ENCODE measurements at regions not wholly inside any gene's neighbourhood (a gene's known extent, or its start where the extent isn't known, plus 50 kb on each side); places are given as distances from the start of the nearest gene placed in this dataset.

- DNase-seq (ENCODE audit: low read depth, low spot score) (no peak), ATAC-seq (no peak)
- no peaks in the 10 kb centered on the region for H3K9me3 ChIP-seq (ENCODE audit: control insufficient read depth, insufficient read depth, low read depth, low read length)
- intact Hi-C loops (cut with micrococcal nuclease; ENCODE audit: unreplicated experiment) (no loop called here), in situ Hi-C loops (cut with HindIII; ENCODE audit: low pct_unique_long_range_greater_than_20kb, low sequenced_read_pairs) (no loop called here)
- no peak overlapping the region for H3K4me3 ChIP-seq (ENCODE audit: low read depth in 2 of 2, low read length in 2 of 2)
- TF ChIP-seq CTCF (IDR thresholded peaks at IDR 0.05) (no peak), REST (IDR thresholded peaks at IDR 0.05; ENCODE audit: insufficient read depth in 1 of 2, low read depth in 2 of 2, low read length in 1 of 2) (no peak)
- no peak overlapping the region for H3K27ac ChIP-seq (ENCODE audit: low read length)
- BruUV-seq (replicated peaks): no TSS peak
- H3K27me3 ChIP-seq (ENCODE audit: control insufficient read depth, insufficient read depth, low read length): no peaks in the 10 kb centered on the region
- ChIA-PET POLR2A (no interaction called here), CTCF (no interaction called here)
- no peaks in the 10 kb centered on the region for H3K36me3 ChIP-seq (ENCODE audit: control insufficient read depth, insufficient read depth, low read length)
- H3K4me1 ChIP-seq (ENCODE audit: control insufficient read depth, insufficient read depth, low read length): no peaks in the 10 kb centered on the region
Measured at GRCh38 chr6:81819767-81820166, 67.3 kb upstream of the TENT5A start.

- in situ Hi-C loops (cut with HindIII; ENCODE audit: low pct_unique_long_range_greater_than_20kb, low sequenced_read_pairs) (no loop called here), intact Hi-C loops (cut with micrococcal nuclease; ENCODE audit: unreplicated experiment) (no loop called here)
- ATAC-seq (no peak), DNase-seq (ENCODE audit: low read depth, low spot score) (no peak)
- no peaks in the 10 kb centered on the region for H3K9me3 ChIP-seq (ENCODE audit: control insufficient read depth, insufficient read depth, low read depth, low read length)
- H3K27me3 ChIP-seq (ENCODE audit: control insufficient read depth, insufficient read depth, low read length): no peaks in the 10 kb centered on the region
- no peak overlapping the region for H3K4me3 ChIP-seq (ENCODE audit: low read depth in 2 of 2, low read length in 2 of 2)
- no peaks in the 10 kb centered on the region for H3K4me1 ChIP-seq (ENCODE audit: control insufficient read depth, insufficient read depth, low read length)
- no TSS peak for BruUV-seq (replicated peaks)
- ChIA-PET POLR2A (no interaction called here), CTCF (no interaction called here)
- no peak overlapping the region for H3K27ac ChIP-seq (ENCODE audit: low read length)
- no peak for TF ChIP-seq POLR2AphosphoS5 (IDR thresholded peaks at IDR 0.05; ENCODE audit: low read depth, low read length)
- no peak for TF ChIP-seq SIN3A (IDR thresholded peaks at IDR 0.05; ENCODE audit: borderline replicate concordance, insufficient read depth, low read depth, low read length)
- TF ChIP-seq REST (IDR thresholded peaks at IDR 0.05; ENCODE audit: insufficient read depth in 1 of 2, low read depth in 2 of 2, low read length in 1 of 2): no peak
- no peak for TF ChIP-seq TCF7L2 (IDR thresholded peaks at IDR 0.05; ENCODE audit: low read depth, low read length)
- TF ChIP-seq CTCF (IDR thresholded peaks at IDR 0.05): no peak
- no peaks in the 10 kb centered on the region for H3K36me3 ChIP-seq (ENCODE audit: control insufficient read depth, insufficient read depth, low read length)
Measured at GRCh38 chr6:81818901-81819361, 66.5 kb upstream of the TENT5A start.

All from Panc1 (cell line).